A549 (cell line): ENCODE measurements at regions not wholly inside any gene's neighbourhood (a gene's known extent, or its start where the extent isn't known, plus 50 kb on each side); places are given as distances from the start of the nearest gene placed in this dataset.

Source experiments
- CEBPB ChIP-seq, 2 experiments: fragments of >200 bp in 1 of 2; sonication (Bioruptor Twin) in 1 of 2; formaldehyde crosslinking in 1 of 2; IDR thresholded peaks; 2 replicates each; pipeline ENCODE4 v1.6.1; 2012 to 2016
- CHD2 ChIP-seq: fragments of 150-350 bp; IDR thresholded peaks from 2 replicates; pipeline ENCODE4 v1.6.1; 2014; ENCODE audit warnings: low read length; ENCODE audit not compliant: partially characterized antibody
- CHD4 ChIP-seq: fragments of 200-600 bp; sonication (generic); IDR thresholded peaks from 2 replicates; pipeline ENCODE4 v1.6.1; 2016; ENCODE audit warnings: antibody characterized with exemption, mild to moderate bottlenecking, borderline replicate concordance
- EP300 ChIP-seq, 2 experiments: fragments of >200 bp; sonication (Bioruptor Twin); formaldehyde crosslinking; IDR thresholded peaks; 2 replicates in 1 of 2; 3 replicates in 1 of 2; pipeline ENCODE4 v1.6.1; 2016 to 2017
- MAZ ChIP-seq: fragments of 150-350 bp; IDR thresholded peaks from 2 replicates; pipeline ENCODE4 v1.6.1; 2014; ENCODE audit warnings: antibody characterized with exemption, low read depth, low read length, borderline replicate concordance
- NFE2L2 ChIP-seq: fragments of 150-350 bp; conservative IDR thresholded peaks from 2 replicates; pipeline ENCODE4 v1.6.1; 2014; ENCODE audit warnings: low read length
- POLR2A ChIP-seq: IDR thresholded peaks from 2 replicates; pipeline ENCODE4 v1.6.1; 2012; ENCODE audit warnings: mild to moderate bottlenecking, low read length
- SREBF2 ChIP-seq: fragments of 450-650 bp; IDR thresholded peaks from 2 replicates; pipeline ENCODE4 v1.6.1; 2014; ENCODE audit warnings: mild to moderate bottlenecking, moderate library complexity
- ZFP36 ChIP-seq: fragments of 450-650 bp; IDR thresholded peaks from 2 replicates; pipeline ENCODE4 v1.6.1; 2014; ENCODE audit warnings: borderline replicate concordance; ENCODE audit not compliant: partially characterized antibody
- TF ChIP-seq, protein P1 (sequence below): fragments of >200 bp; sonication (Bioruptor Twin); formaldehyde crosslinking; IDR thresholded peaks from 3 replicates; pipeline ENCODE4 v1.5.1; 2016
- TF ChIP-seq, protein P2 (sequence below): fragments of 150-350 bp; IDR thresholded peaks from 2 replicates; pipeline ENCODE4 v1.6.1; 2014; ENCODE audit warnings: low read depth, mild to moderate bottlenecking, low read length
- TF ChIP-seq, protein P3 (sequence below): IDR thresholded peaks from 2 replicates; pipeline ENCODE4 v1.6.1; 2012
- TF ChIP-seq, protein P4 (sequence below): fragments of 250-450 bp; sonication (Bioruptor Pico); IDR thresholded peaks from 2 replicates; pipeline ENCODE4 v1.5.0; 2021; ENCODE audit warnings: mild to moderate bottlenecking, moderate library complexity, borderline replicate concordance
- TF ChIP-seq, protein P5 (sequence below): fragments of 200-600 bp; sonication (generic); IDR thresholded peaks from 2 replicates; pipeline ENCODE4 v1.6.1; 2016; ENCODE audit warnings: antibody characterized with exemption, mild to moderate bottlenecking, moderate library complexity

DNA sequence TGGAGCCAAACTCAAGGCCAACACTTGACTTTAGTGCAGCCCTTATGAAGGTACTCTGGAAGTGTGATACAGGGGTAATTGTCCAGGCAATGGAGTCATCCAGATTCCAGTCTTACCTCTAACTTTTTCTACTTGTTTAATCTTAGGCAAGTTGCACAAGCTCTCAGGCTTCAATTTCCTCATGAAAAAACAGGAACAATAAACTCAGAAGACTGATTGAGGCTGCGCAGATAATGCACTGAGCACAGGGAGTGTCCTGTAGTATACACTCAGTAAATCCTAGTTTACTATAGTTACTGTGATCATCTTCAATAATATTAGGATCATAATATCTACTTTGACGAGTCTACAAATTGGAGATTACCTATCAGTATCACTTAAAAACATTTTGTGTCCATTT is 127.5 kb upstream of the SMLR1 start:
- TF ChIP-seq MAZ (no peak), CHD4 (no peak), ZFP36 (no peak), POLR2A (no peak), CHD2 (no peak), SREBF2 (no peak), EP300 (IDR thresholded peaks at IDR 0.05) (no peak), NFE2L2 (no peak), CEBPB (IDR thresholded peaks at IDR 0.05) (no peak)
- TF ChIP-seq, protein P1, sequence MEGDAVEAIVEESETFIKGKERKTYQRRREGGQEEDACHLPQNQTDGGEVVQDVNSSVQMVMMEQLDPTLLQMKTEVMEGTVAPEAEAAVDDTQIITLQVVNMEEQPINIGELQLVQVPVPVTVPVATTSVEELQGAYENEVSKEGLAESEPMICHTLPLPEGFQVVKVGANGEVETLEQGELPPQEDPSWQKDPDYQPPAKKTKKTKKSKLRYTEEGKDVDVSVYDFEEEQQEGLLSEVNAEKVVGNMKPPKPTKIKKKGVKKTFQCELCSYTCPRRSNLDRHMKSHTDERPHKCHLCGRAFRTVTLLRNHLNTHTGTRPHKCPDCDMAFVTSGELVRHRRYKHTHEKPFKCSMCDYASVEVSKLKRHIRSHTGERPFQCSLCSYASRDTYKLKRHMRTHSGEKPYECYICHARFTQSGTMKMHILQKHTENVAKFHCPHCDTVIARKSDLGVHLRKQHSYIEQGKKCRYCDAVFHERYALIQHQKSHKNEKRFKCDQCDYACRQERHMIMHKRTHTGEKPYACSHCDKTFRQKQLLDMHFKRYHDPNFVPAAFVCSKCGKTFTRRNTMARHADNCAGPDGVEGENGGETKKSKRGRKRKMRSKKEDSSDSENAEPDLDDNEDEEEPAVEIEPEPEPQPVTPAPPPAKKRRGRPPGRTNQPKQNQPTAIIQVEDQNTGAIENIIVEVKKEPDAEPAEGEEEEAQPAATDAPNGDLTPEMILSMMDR: no peak
- TF ChIP-seq, protein P2, sequence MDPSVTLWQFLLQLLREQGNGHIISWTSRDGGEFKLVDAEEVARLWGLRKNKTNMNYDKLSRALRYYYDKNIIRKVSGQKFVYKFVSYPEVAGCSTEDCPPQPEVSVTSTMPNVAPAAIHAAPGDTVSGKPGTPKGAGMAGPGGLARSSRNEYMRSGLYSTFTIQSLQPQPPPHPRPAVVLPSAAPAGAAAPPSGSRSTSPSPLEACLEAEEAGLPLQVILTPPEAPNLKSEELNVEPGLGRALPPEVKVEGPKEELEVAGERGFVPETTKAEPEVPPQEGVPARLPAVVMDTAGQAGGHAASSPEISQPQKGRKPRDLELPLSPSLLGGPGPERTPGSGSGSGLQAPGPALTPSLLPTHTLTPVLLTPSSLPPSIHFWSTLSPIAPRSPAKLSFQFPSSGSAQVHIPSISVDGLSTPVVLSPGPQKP: no peak
- TF ChIP-seq, protein P3, sequence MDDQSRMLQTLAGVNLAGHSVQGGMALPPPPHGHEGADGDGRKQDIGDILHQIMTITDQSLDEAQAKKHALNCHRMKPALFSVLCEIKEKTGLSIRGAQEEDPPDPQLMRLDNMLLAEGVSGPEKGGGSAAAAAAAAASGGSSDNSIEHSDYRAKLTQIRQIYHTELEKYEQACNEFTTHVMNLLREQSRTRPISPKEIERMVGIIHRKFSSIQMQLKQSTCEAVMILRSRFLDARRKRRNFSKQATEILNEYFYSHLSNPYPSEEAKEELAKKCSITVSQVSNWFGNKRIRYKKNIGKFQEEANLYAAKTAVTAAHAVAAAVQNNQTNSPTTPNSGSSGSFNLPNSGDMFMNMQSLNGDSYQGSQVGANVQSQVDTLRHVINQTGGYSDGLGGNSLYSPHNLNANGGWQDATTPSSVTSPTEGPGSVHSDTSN: no peak
- TF ChIP-seq, protein P4, sequence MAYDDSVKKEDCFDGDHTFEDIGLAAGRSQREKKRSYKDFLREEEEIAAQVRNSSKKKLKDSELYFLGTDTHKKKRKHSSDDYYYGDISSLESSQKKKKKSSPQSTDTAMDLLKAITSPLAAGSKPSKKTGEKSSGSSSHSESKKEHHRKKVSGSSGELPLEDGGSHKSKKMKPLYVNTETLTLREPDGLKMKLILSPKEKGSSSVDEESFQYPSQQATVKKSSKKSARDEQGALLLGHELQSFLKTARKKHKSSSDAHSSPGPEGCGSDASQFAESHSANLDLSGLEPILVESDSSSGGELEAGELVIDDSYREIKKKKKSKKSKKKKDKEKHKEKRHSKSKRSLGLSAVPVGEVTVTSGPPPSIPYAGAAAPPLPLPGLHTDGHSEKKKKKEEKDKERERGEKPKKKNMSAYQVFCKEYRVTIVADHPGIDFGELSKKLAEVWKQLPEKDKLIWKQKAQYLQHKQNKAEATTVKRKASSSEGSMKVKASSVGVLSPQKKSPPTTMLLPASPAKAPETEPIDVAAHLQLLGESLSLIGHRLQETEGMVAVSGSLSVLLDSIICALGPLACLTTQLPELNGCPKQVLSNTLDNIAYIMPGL: no peak
- TF ChIP-seq, protein P5, sequence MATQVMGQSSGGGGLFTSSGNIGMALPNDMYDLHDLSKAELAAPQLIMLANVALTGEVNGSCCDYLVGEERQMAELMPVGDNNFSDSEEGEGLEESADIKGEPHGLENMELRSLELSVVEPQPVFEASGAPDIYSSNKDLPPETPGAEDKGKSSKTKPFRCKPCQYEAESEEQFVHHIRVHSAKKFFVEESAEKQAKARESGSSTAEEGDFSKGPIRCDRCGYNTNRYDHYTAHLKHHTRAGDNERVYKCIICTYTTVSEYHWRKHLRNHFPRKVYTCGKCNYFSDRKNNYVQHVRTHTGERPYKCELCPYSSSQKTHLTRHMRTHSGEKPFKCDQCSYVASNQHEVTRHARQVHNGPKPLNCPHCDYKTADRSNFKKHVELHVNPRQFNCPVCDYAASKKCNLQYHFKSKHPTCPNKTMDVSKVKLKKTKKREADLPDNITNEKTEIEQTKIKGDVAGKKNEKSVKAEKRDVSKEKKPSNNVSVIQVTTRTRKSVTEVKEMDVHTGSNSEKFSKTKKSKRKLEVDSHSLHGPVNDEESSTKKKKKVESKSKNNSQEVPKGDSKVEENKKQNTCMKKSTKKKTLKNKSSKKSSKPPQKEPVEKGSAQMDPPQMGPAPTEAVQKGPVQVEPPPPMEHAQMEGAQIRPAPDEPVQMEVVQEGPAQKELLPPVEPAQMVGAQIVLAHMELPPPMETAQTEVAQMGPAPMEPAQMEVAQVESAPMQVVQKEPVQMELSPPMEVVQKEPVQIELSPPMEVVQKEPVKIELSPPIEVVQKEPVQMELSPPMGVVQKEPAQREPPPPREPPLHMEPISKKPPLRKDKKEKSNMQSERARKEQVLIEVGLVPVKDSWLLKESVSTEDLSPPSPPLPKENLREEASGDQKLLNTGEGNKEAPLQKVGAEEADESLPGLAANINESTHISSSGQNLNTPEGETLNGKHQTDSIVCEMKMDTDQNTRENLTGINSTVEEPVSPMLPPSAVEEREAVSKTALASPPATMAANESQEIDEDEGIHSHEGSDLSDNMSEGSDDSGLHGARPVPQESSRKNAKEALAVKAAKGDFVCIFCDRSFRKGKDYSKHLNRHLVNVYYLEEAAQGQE: no peak
